GM12874 (cell line): ENCODE measurements at regions not wholly inside any gene's neighbourhood (a gene's known extent, or its start where the extent isn't known, plus 50 kb on each side); places are given as distances from the start of the nearest gene placed in this dataset.

Experiments used
- CTCF ChIP-seq: IDR thresholded peaks from 2 replicates; pipeline ENCODE4 v1.5.1; 2011; ENCODE audit warnings: low read depth, mild to moderate bottlenecking, control low read depth, low read length, moderate library complexity; ENCODE audit not compliant: insufficient read depth

DNA sequence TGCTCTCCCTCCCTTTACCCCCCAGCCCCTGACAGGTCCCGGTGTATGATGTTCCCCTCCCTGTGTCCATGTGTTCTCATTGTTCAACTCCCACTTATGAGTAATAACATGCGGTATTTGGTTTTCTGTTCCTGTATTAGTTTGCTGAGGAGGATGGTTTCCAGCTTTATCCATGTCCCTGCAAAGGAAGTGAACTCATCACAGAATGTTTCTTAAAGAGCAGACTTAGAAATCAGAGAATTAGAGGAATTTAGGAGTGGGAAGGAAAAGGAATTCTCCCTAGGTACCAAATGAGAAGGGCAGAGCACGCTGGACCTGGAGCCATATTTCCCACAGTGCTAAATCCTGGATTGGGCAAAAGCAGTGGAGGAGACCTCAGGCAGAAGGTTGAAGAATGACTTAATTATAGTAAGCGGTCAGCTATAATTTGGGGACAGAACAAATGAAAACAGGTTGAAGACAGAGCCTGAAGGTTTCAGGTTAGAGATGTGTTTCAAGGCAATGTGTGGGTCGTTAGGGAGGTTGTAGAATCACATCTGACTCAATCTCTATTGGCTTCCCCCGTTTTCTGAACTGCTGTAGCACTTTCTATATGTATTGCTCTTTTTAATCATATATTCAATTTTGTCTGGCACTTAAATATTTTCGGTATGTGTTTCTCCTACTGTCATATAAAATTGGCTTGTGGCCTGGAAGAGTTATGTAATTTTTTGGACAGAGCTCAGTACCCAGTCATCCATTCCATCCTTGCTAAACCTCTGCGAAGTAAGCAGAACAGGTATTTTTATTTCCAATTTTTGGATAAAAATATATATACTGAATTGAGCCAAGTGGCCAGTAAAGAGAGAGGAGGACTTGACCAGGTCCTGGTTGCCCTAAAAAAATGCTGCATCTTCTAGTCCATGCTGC lies 210.5 kb upstream of the KLF6 start:
- no peak for TF ChIP-seq CTCF

DNA sequence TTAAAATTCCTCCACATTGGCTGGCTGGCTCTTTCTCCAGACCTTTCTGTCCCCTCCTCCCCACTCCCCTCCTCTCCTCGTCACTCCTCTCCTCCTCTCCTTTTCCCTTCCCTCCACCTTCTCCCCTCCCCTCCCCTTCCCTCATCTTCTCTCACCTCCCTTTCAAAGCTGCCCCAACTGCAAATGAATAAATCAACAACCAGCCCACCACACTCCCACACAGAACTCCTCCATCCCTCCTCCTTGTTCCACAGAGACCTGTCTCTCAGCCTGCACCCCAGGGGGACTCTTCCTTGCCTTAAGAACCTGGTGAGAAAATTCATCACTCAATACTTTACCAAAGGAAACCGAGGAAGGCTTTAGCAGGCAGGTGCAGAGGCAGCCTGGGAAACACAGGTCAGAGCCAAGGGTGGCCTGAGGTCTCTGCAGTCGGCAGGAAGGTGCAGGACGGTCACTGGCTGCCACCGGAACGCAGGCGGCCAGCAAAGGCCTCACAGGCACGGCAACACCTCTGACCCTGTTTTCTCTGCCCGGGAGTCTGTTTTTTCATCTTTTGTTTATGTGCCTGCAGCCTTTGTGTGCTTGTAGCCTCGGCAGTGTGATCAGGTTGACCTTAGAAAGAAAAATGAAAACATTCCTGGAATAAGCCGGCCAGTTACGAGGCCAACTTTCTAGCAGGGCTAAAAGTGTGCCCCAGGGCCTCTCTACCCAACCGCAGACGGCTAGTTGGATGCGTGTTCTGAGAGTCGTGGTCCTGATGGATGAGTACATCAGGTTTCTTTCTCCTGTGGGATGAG lies 207.6 kb upstream of the KLF6 start:
- no peak for TF ChIP-seq CTCF

- TF ChIP-seq CTCF = no peak
Measured at GRCh38 chr10:3990307-3990706, 205.3 kb upstream of the KLF6 start.

- TF ChIP-seq CTCF = no peak
Measured at GRCh38 chr10:3987143-3987974, 202.3 kb upstream of the KLF6 start.

DNA sequence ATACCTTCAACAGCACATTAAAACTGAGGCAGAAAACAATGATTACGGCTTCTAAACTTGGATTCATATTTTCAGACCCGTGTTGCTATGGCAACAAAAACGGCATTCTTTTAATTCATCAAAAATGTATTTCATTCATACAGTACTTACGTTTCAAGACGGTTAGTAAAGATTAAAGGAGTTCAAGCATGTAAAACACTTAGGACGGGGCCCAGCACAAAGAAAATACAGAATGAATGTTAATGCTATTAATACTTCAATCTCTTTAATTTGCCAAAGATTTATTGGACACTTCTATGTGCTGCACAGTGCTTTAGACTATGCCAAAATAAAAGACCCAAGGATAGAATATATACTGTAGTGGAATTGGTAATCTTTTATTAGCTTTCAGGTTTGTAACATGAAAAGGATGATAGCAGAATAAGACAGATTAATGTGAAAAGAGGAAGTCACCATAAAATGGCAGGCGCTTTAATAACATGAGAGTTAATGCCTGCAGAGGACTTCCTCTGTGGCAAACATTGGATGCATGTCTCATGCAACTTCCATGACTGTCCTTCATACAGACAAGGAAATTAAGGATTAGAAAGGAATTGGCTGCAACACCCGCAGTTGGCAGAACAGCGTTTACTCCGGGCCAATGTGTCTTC lies 201.6 kb upstream of the KLF6 start:
- no peak for TF ChIP-seq CTCF

- no peak for TF ChIP-seq CTCF
Measured at GRCh38 chr10:3982746-3983442, 197.9 kb upstream of the KLF6 start.
